BE2C (cell line): ENCODE measurements at regions not wholly inside any gene's neighbourhood (a gene's known extent, or its start where the extent isn't known, plus 50 kb on each side); places are given as distances from the start of the nearest gene placed in this dataset.

Source experiments
- DNase-seq: peaks from one replicate; pipeline ENCODE4 v3.0.0-alpha.2; 2020
- H3K27me3 ChIP-seq: fragments of 250-450 bp; sonication (Bioruptor Pico); 2 replicates; pipeline ENCODE4 v1.5.1; 2020; ENCODE audit warnings: mild to moderate bottlenecking
- H3K36me3 ChIP-seq: fragments of 250-450 bp; sonication (Bioruptor Pico); 2 replicates; pipeline ENCODE4 v1.5.1; 2020; ENCODE audit warnings: mild to moderate bottlenecking
- H3K4me1 ChIP-seq: fragments of 250-450 bp; sonication (Bioruptor Pico); 2 replicates; pipeline ENCODE4 v1.5.1; 2020
- H3K4me3 ChIP-seq: 2 replicates; pipeline ENCODE4 v1.5.1; 2011; ENCODE audit warnings: low read depth, low read length
- H3K9me3 ChIP-seq: fragments of 250-450 bp; sonication (Bioruptor Pico); 2 replicates; pipeline ENCODE4 v1.5.1; 2020
- TF ChIP-seq, protein P1 (sequence below): IDR thresholded peaks from 2 replicates; pipeline ENCODE4 v1.5.1; 2012; ENCODE audit warnings: mild to moderate bottlenecking, low read depth, low read length

DNA sequence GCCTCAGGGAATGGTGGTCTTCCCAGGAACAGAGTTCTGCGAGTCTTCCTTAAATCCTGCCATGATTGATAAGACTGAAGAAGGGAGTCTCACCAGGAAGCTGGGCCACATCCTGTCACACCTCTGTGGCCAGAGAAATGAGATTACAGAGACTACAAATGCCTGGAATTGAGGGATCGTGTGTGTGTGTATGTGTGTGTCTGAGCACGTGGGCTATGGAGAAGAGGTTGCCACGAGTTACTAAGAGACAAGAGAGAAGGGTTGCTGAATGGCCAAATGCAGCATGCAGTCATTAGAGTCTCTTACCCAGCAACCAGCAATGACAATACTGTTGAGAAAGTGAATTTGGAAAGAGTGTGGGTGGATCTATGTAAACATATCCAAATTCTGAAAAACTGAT is 443.1 kb downstream of the MFSD1 start:
- no peak for DNase-seq
- no peak overlapping the region for H3K4me3 ChIP-seq
- H3K4me1 ChIP-seq, result no peaks in the 10 kb centered on the region
- no peaks in the 10 kb centered on the region for H3K9me3 ChIP-seq
- no peaks in the 10 kb centered on the region for H3K36me3 ChIP-seq
- no peaks in the 10 kb centered on the region for H3K27me3 ChIP-seq
- TF ChIP-seq, protein P1, sequence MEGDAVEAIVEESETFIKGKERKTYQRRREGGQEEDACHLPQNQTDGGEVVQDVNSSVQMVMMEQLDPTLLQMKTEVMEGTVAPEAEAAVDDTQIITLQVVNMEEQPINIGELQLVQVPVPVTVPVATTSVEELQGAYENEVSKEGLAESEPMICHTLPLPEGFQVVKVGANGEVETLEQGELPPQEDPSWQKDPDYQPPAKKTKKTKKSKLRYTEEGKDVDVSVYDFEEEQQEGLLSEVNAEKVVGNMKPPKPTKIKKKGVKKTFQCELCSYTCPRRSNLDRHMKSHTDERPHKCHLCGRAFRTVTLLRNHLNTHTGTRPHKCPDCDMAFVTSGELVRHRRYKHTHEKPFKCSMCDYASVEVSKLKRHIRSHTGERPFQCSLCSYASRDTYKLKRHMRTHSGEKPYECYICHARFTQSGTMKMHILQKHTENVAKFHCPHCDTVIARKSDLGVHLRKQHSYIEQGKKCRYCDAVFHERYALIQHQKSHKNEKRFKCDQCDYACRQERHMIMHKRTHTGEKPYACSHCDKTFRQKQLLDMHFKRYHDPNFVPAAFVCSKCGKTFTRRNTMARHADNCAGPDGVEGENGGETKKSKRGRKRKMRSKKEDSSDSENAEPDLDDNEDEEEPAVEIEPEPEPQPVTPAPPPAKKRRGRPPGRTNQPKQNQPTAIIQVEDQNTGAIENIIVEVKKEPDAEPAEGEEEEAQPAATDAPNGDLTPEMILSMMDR, result no peak

DNA sequence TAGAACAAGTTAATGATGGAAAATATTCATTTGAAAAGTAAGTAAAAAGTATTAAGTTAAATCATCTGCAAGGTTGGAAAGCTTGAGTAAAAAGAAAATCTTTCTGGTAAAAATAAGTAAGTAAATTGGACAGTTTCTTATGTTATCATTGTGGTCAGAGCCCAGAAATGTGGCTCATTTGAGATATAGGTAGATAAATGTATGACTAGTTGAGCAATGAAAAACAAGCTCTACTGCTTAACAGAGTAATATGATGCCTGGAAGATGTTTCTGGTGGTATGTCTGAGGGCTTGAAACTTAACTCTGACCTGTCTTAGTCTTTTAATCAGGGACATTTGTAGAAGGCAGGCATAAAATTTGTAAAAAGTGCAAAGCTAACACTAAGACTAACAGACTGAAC is 444.0 kb downstream of the MFSD1 start:
- TF ChIP-seq, protein P1, result no peak
- Histone ChIP-seq H3K36me3 (no peaks in the 10 kb centered on the region), H3K27me3 (no peaks in the 10 kb centered on the region), H3K9me3 (no peaks in the 10 kb centered on the region), H3K4me3 (no peak overlapping the region), H3K4me1 (no peaks in the 10 kb centered on the region)
- no peak for DNase-seq

DNA sequence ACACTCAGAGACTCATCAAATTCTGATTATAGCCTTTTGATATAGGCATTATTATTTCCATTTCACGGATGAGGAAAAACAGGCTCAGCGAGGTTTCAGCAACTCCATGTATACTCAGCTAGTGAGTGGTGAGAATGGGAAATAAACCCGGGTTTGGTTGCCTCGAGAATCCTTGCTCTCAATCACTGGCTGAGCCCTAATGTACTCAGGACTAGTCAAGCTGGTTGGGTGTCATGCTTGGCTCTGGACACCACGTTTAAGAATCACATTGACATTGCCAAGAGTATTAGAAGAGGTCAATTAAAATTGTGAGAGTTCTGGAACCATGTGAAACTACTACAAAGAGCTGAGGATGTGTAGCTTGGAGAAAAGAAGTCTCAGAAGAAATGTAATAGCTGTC is 444.5 kb downstream of the MFSD1 start:
- no peaks in the 10 kb centered on the region for H3K4me1 ChIP-seq
- TF ChIP-seq, protein P1, result no peak
- no peak for DNase-seq
- no peaks in the 10 kb centered on the region for H3K27me3 ChIP-seq
- H3K9me3 ChIP-seq, result no peaks in the 10 kb centered on the region
- H3K36me3 ChIP-seq, result no peaks in the 10 kb centered on the region
- no peak overlapping the region for H3K4me3 ChIP-seq

DNA sequence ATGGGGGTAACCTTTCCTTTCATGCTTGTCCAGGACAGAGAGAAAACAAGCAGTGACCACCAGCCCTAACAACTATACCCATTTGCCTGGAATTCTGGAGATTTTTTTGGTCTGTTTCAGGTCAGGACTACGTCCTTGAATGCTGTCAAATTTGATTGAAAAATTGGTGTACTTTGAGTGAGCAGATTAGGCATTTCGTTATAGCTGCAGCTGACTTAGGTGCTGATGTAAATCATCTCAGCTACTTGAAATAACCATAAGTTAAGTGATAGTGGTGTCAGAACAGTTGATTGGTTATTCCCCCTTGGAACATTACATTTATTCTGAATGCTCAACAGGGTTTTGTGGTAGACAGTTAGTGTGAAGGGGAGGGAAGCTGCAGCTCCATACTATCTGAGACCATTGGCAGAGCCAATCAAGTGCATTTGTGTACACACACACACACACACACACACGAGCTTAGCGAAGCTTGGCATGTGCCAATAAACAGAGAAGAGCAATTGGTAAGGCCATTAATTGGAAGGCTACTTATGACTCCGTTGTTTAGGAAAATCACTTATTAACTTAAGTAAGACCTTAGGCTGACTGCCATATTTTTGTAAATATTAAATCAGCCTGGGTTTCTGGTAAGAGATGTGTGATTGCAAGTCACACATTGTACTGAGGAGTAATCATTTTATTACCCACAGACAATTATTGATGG is 447.8 kb downstream of the MFSD1 start:
- TF ChIP-seq, protein P1, result no peak
- Histone ChIP-seq H3K4me1 (no peaks in the 10 kb centered on the region), H3K36me3 (no peaks in the 10 kb centered on the region), H3K9me3 (no peaks in the 10 kb centered on the region), H3K27me3 (no peaks in the 10 kb centered on the region), H3K4me3 (no peak overlapping the region)
- no peak for DNase-seq

DNA sequence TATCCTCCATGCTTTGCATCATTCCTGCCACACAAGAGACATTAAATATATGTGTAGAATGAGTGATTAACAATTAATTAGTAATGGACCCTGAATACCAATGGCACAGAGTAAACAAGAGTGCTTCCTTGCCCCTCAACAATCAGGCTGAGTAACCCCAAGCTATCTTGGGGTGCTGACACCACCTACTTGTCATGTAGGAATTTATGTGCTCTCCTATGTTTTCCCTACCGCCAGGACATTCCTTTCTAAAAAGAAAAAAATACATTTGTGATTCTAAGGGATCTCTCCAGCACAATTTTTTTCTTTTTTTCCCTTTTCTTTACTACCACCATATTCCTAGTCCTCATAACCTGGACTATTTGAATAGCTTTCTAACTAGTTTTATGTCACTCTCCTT is 449.1 kb downstream of the MFSD1 start:
- peaks cover 2% of the 10 kb centered on the region; the same call in 1 of the 2 replicates for H3K27me3 ChIP-seq
- H3K9me3 ChIP-seq, result no peaks in the 10 kb centered on the region
- DNase-seq, result no peak
- no peak overlapping the region for H3K4me3 ChIP-seq
- TF ChIP-seq, protein P1, result no peak
- H3K36me3 ChIP-seq, result no peaks in the 10 kb centered on the region
- H3K4me1 ChIP-seq, result no peaks in the 10 kb centered on the region

DNA sequence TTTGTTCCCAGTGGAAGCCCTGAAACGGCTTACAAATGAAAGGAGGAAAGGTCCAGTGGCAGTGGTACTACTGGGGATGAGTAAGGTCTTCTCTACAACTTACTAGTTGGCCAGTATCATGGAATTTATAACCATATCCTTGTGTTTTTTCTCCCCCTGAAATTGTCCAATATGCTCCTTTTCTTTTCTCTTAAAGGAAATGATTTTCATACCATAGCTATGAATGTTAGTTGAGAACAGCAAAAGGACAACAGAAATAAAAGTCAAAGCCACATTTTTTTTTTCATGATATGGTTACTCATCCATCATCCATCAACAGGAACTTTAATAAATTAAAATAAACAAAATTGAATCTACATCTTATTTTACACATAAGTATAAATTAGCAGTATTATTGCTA is 450.4 kb downstream of the MFSD1 start:
- Histone ChIP-seq H3K4me1 (no peaks in the 10 kb centered on the region), H3K36me3 (no peaks in the 10 kb centered on the region), H3K9me3 (no peaks in the 10 kb centered on the region), H3K4me3 (no peak overlapping the region), H3K27me3 (peaks cover 2% of the 10 kb centered on the region; the same call in 1 of the 2 replicates)
- no peak for DNase-seq
- TF ChIP-seq, protein P1, result no peak
